ENCODE measurements at regions not wholly inside any gene's neighbourhood (a gene's known extent, or its start where the extent isn't known, plus 50 kb on each side); places are given as distances from the start of the nearest gene placed in this dataset.

- DNase-seq: no peak
- Histone ChIP-seq H3K9me3 (no peaks in the 10 kb centered on the region), H3K4me1 (ENCODE audit: low read depth) (no peaks in the 10 kb centered on the region), H3K4me3 (no peak overlapping the region), H3K36me3 (ENCODE audit: low read depth) (no peaks in the 10 kb centered on the region)
- no peak for TF ChIP-seq CTCF (IDR thresholded peaks at IDR 0.05)
- no peak for ATAC-seq
- intact Hi-C loops (cut with DNase I, micrococcal nuclease): no loop called here
These were observed 107.3 kb upstream of the IGSF10 start for GRCh38 chr3:151568184-151568583.

DNA sequence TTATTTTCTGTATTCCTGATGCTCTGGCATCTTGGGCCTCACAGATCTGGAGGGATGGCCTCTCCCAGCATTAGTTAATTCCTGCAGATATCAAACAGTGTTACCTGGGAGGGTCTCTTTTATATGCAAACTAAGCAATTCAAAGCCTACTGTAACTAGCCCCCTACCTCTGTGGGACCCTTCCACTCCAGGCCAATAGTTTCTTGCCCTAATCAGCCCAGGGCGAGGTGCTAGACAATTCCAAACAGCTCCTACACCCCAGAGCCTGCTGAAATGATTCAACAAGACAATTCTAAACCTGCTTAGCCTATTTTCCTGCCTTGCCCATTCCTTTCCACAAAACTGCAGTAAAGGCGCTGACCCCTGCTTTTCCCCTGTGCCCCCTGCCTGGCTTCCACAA lies 106.6 kb upstream of the IGSF10 start:
- H3K36me3 ChIP-seq (ENCODE audit: low read depth): no peaks in the 10 kb centered on the region
- TF ChIP-seq CTCF (IDR thresholded peaks at IDR 0.05): no peak
- ATAC-seq (no peak), DNase-seq (no peak)
- intact Hi-C loops (cut with DNase I, micrococcal nuclease): no loop called here
- no peaks in the 10 kb centered on the region for H3K4me1 ChIP-seq (ENCODE audit: low read depth)
- no peak overlapping the region for H3K4me3 ChIP-seq
- H3K9me3 ChIP-seq: no peaks in the 10 kb centered on the region

- H3K4me1 ChIP-seq (ENCODE audit: low read depth): no peaks in the 10 kb centered on the region
- no peak for TF ChIP-seq CTCF (IDR thresholded peaks at IDR 0.05)
- intact Hi-C loops (cut with DNase I, micrococcal nuclease): no loop called here
- ATAC-seq (no peak), DNase-seq (no peak)
- H3K4me3 ChIP-seq: no peak overlapping the region
- H3K36me3 ChIP-seq (ENCODE audit: low read depth): no peaks in the 10 kb centered on the region
- H3K9me3 ChIP-seq: no peaks in the 10 kb centered on the region
These were observed 103.4 kb upstream of the IGSF10 start for GRCh38 chr3:151564261-151564660.

GRCh38 chr3:151563305-151563704 lies 102.4 kb upstream of the IGSF10 start:
- Histone ChIP-seq H3K4me3 (no peak overlapping the region), H3K36me3 (ENCODE audit: low read depth) (no peaks in the 10 kb centered on the region), H3K4me1 (ENCODE audit: low read depth) (no peaks in the 10 kb centered on the region), H3K9me3 (no peaks in the 10 kb centered on the region)
- DNase-seq (no peak), ATAC-seq (no peak)
- TF ChIP-seq CTCF (IDR thresholded peaks at IDR 0.05): no peak
- intact Hi-C loops (cut with DNase I, micrococcal nuclease): no loop called here

GRCh38 chr3:151562891-151563290 lies 102.0 kb upstream of the IGSF10 start:
- H3K36me3 ChIP-seq (ENCODE audit: low read depth): no peaks in the 10 kb centered on the region
- intact Hi-C loops (cut with DNase I, micrococcal nuclease): no loop called here
- no peak for TF ChIP-seq CTCF (IDR thresholded peaks at IDR 0.05)
- H3K4me1 ChIP-seq (ENCODE audit: low read depth): no peaks in the 10 kb centered on the region
- no peak for ATAC-seq
- no peak for DNase-seq
- H3K4me3 ChIP-seq: no peak overlapping the region
- no peaks in the 10 kb centered on the region for H3K9me3 ChIP-seq

- DNase-seq: no peak
- Histone ChIP-seq H3K36me3 (ENCODE audit: low read depth) (no peaks in the 10 kb centered on the region), H3K9me3 (no peaks in the 10 kb centered on the region), H3K4me1 (ENCODE audit: low read depth) (no peaks in the 10 kb centered on the region), H3K4me3 (no peak overlapping the region)
- no peak for TF ChIP-seq CTCF (IDR thresholded peaks at IDR 0.05)
- intact Hi-C loops (cut with DNase I, micrococcal nuclease): no loop called here
- ATAC-seq: no peak
These were observed 101.0 kb upstream of the IGSF10 start for GRCh38 chr3:151561878-151562277.

All from mucosa of descending colon (tissue), 3 donors.